Esophagus (tissue), 2 donors: ENCODE measurements at regions not wholly inside any gene's neighbourhood (a gene's known extent, or its start where the extent isn't known, plus 50 kb on each side); places are given as distances from the start of the nearest gene placed in this dataset.

Experiments used
- H3K27ac ChIP-seq, 2 donors: one replicate each; pipeline ENCODE4 v1.5.1; 2013; ENCODE audit warnings: low read depth in 2 of 2, mild to moderate bottlenecking in 2 of 2, inconsistent platforms in 1 of 2, low read length in 1 of 2, moderate library complexity in 1 of 2
- H3K27me3 ChIP-seq, 2 donors: one replicate each; pipeline ENCODE4 v1.6.1; 2013; ENCODE audit warnings: low read length in 2 of 2, control low read depth in 1 of 2, mild to moderate bottlenecking in 1 of 2; ENCODE audit not compliant: insufficient read depth in 2 of 2, control insufficient read depth in 1 of 2
- H3K36me3 ChIP-seq, 2 donors: one replicate each; pipeline ENCODE4 v1.6.1; 2013; ENCODE audit warnings: low read length in 1 of 2; ENCODE audit not compliant: control insufficient read depth in 2 of 2, insufficient read depth in 2 of 2
- H3K4me1 ChIP-seq, 2 donors: one replicate each; pipeline ENCODE4 v1.6.1; 2013; ENCODE audit warnings: low read length in 1 of 2; ENCODE audit not compliant: control insufficient read depth in 2 of 2, insufficient read depth in 2 of 2
- H3K4me3 ChIP-seq, 2 donors: one replicate each; pipeline ENCODE4 v1.5.1; 2013; ENCODE audit warnings: low read length in 2 of 2, mild to moderate bottlenecking in 2 of 2, low read depth in 1 of 2, moderate library complexity in 1 of 2
- H3K9me3 ChIP-seq, 2 donors: one replicate each; pipeline ENCODE4 v1.6.1; 2013; ENCODE audit warnings: mild to moderate bottlenecking in 2 of 2, low read depth in 1 of 2, low read length in 1 of 2, moderate library complexity in 1 of 2; ENCODE audit not compliant: control insufficient read depth in 2 of 2, insufficient read depth in 1 of 2
- whole genome bisulfite sequencing, 2 donors: extraction: QIAGEN DNeasy Blood & Tissue Kit; methylation state at CpG; one replicate each; pipeline ENCODE4 v1.1.7; 2013; 5-methylcytosine and 5-hydroxymethylcytosine counted together
- donor health status: healthy with polysubstance abuse.
- donor health status: Bipolar disorder and iron deficiency.

DNA sequence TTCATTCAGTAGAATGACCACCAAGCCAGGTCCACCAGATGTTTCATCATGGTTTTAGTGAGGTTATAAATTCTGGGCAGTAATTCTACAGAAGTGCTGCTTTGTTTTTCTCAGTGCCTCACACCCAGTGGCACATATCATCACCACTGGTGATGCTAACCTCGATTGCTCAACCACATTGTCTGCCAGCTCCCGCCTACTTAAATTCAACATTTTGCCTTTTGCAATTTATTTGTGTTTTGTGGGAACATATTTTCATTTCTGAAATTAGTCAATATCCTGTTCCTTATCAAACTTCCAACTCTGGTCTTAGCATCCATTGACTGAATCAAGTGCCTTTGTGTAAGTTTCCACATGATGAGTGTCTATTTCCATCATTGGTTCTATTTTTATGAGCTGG lies 62.3 kb upstream of the TMEM178A start:
- H3K4me1 ChIP-seq: no peaks in the 10 kb centered on the region
- no peaks in the 10 kb centered on the region for H3K9me3 ChIP-seq
- no peak overlapping the region for H3K4me3 ChIP-seq
- H3K36me3 ChIP-seq: no peaks in the 10 kb centered on the region
- H3K27ac ChIP-seq: no peak overlapping the region
- 37 to 44% methylated on average over 2 of the region's 2 CpGs for WGBS, 2 donors
- H3K27me3 ChIP-seq: no peaks in the 10 kb centered on the region

DNA sequence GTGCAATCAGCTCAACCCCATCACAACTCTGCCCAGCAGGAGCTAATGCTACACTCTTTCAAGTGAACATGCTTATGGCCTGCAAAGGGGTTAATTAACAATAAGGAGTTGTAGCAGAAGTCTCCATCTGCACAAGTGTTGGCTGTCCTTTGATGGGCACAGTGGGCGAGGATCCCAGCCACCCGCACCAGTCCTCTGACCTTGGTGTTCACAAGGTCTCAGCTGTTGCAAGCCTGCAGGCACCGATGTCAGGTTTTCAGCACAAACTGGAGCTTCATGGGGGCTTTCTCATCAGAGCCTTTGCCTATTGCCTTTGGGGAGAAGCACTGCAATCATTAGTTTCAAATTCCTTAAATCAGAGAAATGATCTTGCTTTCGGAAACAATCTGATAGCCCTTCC lies 60.9 kb upstream of the TMEM178A start:
- 88 to 91% methylated on average over 4 of the region's 4 CpGs for WGBS, 2 donors
- Histone ChIP-seq H3K27ac (no peak overlapping the region), H3K9me3 (no peaks in the 10 kb centered on the region), H3K4me1 (no peaks in the 10 kb centered on the region), H3K27me3 (no peaks in the 10 kb centered on the region), H3K36me3 (no peaks in the 10 kb centered on the region), H3K4me3 (no peak overlapping the region)

DNA sequence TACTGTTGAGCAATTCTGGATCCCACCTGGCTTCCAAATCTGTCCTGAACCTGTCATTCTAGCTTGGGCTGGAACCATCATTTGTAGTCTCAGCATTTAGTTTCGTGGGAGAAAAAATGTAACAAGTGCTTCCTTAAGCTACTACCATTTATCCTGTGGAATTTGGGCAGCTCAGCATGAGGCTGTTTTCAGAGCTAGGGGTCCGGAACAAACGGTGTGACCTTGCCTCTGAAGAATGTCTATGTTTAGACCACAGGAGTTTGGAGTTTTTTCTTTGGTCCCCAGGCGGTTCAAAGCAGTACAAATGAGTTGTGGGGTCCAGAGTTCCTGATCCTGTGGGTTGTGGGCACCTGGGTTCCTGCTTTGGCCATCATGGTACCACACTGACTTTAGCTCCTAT lies 59.1 kb upstream of the TMEM178A start:
- Histone ChIP-seq H3K4me1 (no peaks in the 10 kb centered on the region), H3K27me3 (no peaks in the 10 kb centered on the region), H3K9me3 (no peaks in the 10 kb centered on the region), H3K27ac (no peak overlapping the region), H3K4me3 (no peak overlapping the region), H3K36me3 (no peaks in the 10 kb centered on the region)
- WGBS, 2 donors: 85 to 86% methylated on average over 4 of the region's 4 CpGs

DNA sequence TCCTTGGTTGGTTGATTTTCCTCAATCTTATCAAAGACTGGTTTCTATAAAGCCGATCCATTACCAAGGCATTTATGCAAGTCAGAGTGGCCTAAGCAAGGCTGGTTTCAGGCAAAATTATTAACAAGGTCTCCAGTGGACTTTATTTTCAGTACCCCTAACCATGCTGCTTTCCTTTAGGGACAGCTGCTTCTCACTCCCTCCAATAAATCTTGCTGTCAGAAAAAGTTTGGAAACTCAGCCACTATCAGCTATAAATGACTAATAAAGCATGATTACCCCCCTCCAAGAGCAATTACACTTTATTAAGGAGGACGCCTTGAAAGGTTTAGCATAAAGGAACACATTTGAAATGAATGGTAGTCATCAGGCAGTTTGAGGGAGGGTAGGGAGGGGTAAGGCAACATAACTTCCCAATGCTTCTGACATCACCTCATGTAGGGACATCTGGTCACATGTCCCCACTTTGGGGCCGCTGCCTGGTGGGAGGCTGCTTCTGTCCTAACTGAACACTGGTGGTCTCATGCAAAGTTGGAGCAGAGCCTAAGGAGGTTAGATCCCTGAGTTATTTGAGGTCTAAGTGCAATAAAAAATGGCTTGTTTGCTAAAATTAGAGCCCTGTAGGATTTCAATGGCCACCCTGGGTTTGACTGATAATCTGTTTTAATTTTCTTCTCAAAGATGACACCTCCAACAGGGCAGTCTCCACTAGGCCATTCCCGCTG lies 58.0 kb upstream of the TMEM178A start:
- no peaks in the 10 kb centered on the region for H3K4me1 ChIP-seq
- no peaks in the 10 kb centered on the region for H3K9me3 ChIP-seq
- no peaks in the 10 kb centered on the region for H3K27me3 ChIP-seq
- no peak overlapping the region for H3K27ac ChIP-seq
- 89 to 92% methylated on average over 4 of the region's 4 CpGs for WGBS, 2 donors
- no peaks in the 10 kb centered on the region for H3K36me3 ChIP-seq
- H3K4me3 ChIP-seq: no peak overlapping the region

DNA sequence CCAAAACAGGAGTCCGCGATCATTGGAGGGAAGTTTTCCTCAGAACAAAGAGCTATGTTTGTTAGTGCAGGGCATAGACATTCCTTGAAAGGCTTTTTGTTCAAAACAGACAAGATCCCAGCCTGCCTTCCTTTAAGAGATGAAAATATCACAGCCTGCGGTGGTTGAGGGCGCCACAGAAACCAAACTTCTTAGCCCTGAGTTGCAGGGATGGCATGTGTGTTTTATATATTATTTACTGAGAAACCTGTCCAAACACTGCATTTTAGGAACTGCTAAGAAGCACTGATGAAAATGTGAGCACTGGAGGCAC lies 57.5 kb upstream of the TMEM178A start:
- Histone ChIP-seq H3K4me3 (no peak overlapping the region), H3K36me3 (no peaks in the 10 kb centered on the region), H3K9me3 (no peaks in the 10 kb centered on the region), H3K27me3 (no peaks in the 10 kb centered on the region), H3K4me1 (no peaks in the 10 kb centered on the region), H3K27ac (no peak overlapping the region)
- 89 to 91% methylated on average over 4 of the region's 4 CpGs for WGBS, 2 donors

DNA sequence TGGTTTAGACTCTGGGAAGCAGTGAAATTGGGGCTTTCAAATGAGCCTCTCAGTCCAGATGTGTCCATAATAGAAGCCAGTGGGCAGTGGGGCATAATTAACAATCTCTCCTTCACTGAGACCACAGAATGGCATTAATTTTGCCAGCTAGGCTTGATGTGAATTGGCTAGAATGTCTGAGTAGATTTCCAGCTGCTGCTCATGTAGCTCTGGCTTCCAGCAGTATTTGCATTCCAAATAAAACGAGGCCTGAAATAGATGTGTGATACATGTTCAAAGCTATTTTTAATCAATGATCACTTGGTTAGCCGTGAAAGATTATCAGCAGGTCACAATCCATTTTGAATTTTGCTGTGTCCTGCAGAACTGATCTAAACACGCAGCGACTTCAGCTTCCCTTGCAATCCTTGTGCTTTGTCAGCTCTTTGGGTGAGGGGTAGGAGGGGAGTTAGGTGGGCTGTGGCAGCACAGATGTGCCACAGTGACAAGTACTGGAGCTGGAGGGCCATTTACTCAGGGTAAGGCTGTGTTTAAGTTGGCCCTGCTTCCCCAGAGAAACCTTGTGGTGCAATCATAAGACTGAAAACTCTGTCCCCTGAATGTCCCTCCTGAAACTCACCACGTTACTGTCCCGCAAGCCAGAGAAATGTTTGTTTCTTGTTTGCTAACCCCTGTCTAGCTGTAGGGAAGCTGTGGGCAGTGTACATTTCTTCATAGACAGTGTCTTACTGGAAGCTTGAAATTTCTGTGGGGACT lies 56.9 kb upstream of the TMEM178A start:
- Histone ChIP-seq H3K9me3 (no peaks in the 10 kb centered on the region), H3K4me3 (no peak overlapping the region), H3K4me1 (no peaks in the 10 kb centered on the region), H3K27ac (no peak overlapping the region), H3K27me3 (no peaks in the 10 kb centered on the region), H3K36me3 (no peaks in the 10 kb centered on the region)
- WGBS, 2 donors: 67 to 71% methylated on average over 6 of the region's 6 CpGs

DNA sequence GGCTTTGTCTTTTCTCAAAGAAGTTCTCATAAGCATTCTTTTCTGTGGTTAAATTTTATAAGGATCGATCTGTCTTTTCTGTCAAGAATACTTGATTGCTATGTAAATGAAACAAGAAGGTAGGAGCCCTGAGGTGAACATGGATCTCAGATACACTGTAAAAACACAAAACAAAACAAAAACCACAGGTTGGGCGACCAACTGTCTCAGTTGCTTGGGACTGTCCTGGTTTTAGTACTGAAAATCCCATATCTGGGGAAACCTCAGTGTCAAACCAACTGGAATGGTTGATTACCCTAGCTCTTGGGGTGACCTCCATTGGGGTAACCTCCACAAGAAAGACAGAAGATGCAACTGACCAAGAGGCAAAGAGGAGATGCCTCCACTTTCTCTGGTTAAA lies 55.8 kb upstream of the TMEM178A start:
- no peaks in the 10 kb centered on the region for H3K27me3 ChIP-seq
- no peak overlapping the region for H3K4me3 ChIP-seq
- WGBS, 2 donors: 74 to 78% methylated on average over 2 of the region's 2 CpGs
- no peaks in the 10 kb centered on the region for H3K9me3 ChIP-seq
- no peaks in the 10 kb centered on the region for H3K4me1 ChIP-seq
- no peak overlapping the region for H3K27ac ChIP-seq
- no peaks in the 10 kb centered on the region for H3K36me3 ChIP-seq

DNA sequence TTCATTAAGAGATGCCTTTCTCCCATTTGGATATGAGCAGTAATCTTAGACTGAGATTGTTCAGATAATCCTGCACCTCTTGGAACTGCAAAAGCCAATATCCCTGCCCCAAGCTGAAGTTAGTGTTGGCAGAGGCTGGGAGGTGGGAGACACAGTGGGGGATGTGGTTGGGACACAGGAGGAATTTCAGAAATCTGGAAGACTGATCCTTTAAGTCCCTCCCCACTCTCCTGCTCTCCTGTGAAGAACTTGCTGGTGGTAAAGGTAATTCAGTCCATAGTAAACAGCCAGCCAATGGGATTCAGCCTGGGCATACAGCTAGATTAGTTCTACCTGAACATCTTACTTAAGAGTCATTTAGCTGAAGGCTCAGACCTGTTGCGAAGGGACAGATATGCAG lies 50.0 kb upstream of the TMEM178A start:
- Histone ChIP-seq H3K36me3 (no peaks in the 10 kb centered on the region), H3K27ac (no peak overlapping the region), H3K9me3 (no peaks in the 10 kb centered on the region), H3K4me1 (no peaks in the 10 kb centered on the region), H3K27me3 (no peaks in the 10 kb centered on the region), H3K4me3 (no peak overlapping the region)
- 72 to 74% methylated on average over 1 of the region's 1 CpG for WGBS, 2 donors
